HCT116 (cell line): ENCODE measurements at regions not wholly inside any gene's neighbourhood (a gene's known extent, or its start where the extent isn't known, plus 50 kb on each side); places are given as distances from the start of the nearest gene placed in this dataset.

Experiments used
- ATAC-seq: fragments of 200-7000 bp; cut with Tn5 transposase; 2 replicates; pipeline ENCODE4 v1.9.1; 2020; ENCODE audit warnings: mild to moderate bottlenecking, moderate library complexity
- BruUV-seq: library from RNA; stranded (reverse); fragments of 400-500 nt; replicated peaks from 2 replicates; lab custom pipeline; 2021; lab: Mats Ljungman, UMichigan
- CTCF ChIA-PET: fragments of 300-600 bp; sonication (Branson Sonifier 250); formaldehyde crosslinking; loops from one replicate; lab custom pipeline; 2021; ENCODE audit warnings: antibody characterized with exemption; lab: Charles Lee
- POLR2A ChIA-PET: fragments of 300-600, 350-600 bp; sonication (Branson Sonifier 250); formaldehyde crosslinking; loops from one replicate; lab custom pipeline; 2021; ENCODE audit warnings: antibody characterized with exemption; lab: Charles Lee
- RAD21 ChIA-PET, 2 experiments: fragments of 300-600 bp; sonication (Branson Sonifier 250); formaldehyde crosslinking; loops; one replicate each; lab custom pipeline; 2023; ENCODE audit warnings: low total read pairs in 2 of 2; ENCODE audit not compliant: uncharacterized antibody in 2 of 2, unreplicated experiment in 2 of 2, low non-redundant PET in 1 of 2; lab: Charles Lee
- DNase-seq: peaks from one replicate; pipeline ENCODE4 v3.0.0-alpha.2; 2010; ENCODE audit warnings: low read depth, low spot score
- H2AFZ ChIP-seq: fragments of 200-600 bp; shearing (Covaris generic), sonication (generic); 2 replicates; pipeline ENCODE4 v1.6.1; 2017; ENCODE audit warnings: low read depth, mixed run types, mixed read lengths, antibody characterized with exemption, low read length; ENCODE audit not compliant: poor library complexity, severe bottlenecking
- H3K27ac ChIP-seq: 2 replicates; pipeline ENCODE4 v1.5.1; 2012; ENCODE audit warnings: low read depth, low read length
- H3K27me3 ChIP-seq: fragments of 200-600 bp; sonication (generic); 2 replicates; pipeline ENCODE4 v1.6.1; 2016; ENCODE audit warnings: mixed run types, low read length, mixed read lengths; ENCODE audit not compliant: insufficient read depth
- H3K36me3 ChIP-seq, 2 experiments: fragments of 200-500 bp in 1 of 2; fragments of 200-600 bp in 1 of 2; sonication (Bioruptor generic) in 1 of 2; sonication (generic) in 1 of 2; 2 replicates each; pipeline versions ENCODE4 v1.5.1 to v1.6.1; 2014 to 2016; ENCODE audit warnings: low read length in 2 of 2, inconsistent platforms in 1 of 2, mixed read lengths in 1 of 2, mixed run types in 1 of 2; ENCODE audit not compliant: insufficient read depth in 2 of 2, control insufficient read depth in 1 of 2
- H3K4me1 ChIP-seq, 2 experiments: fragments of 200-600 bp in 1 of 2; sonication (generic) in 1 of 2; 2 replicates each; pipeline versions ENCODE4 v1.5.1 to v1.6.1; 2012 to 2017; ENCODE audit warnings: low read length in 2 of 2, inconsistent platforms in 1 of 2, mild to moderate bottlenecking in 1 of 2, mixed read lengths in 1 of 2, mixed run types in 1 of 2, moderate library complexity in 1 of 2; ENCODE audit not compliant: insufficient read depth in 2 of 2, control insufficient read depth in 1 of 2
- H3K4me2 ChIP-seq: fragments of 200-600 bp; sonication (generic); 2 replicates; pipeline ENCODE4 v1.6.1; 2017; ENCODE audit warnings: mixed run types, low read length, mixed read lengths
- H3K4me3 ChIP-seq, 2 experiments: fragments of 200-600 bp in 1 of 2; sonication (generic) in 1 of 2; replicated peaks in 1 of 2; 2 replicates each; pipeline ENCODE4 v1.5.1; 2011 to 2016; ENCODE audit warnings: low read length in 2 of 2, control low read depth in 1 of 2, low read depth in 1 of 2, mild to moderate bottlenecking in 1 of 2, mixed read lengths in 1 of 2, mixed run types in 1 of 2
- H3K79me2 ChIP-seq: fragments of 200-600 bp; sonication (generic); 2 replicates; pipeline ENCODE4 v1.6.1; 2017; ENCODE audit warnings: mild to moderate bottlenecking, mixed run types, low read length, moderate library complexity, mixed read lengths; ENCODE audit not compliant: insufficient read depth
- H3K9ac ChIP-seq: fragments of 200-600 bp; sonication (generic); 2 replicates; pipeline ENCODE4 v1.6.1; 2016; ENCODE audit warnings: low read length, mixed read lengths
- H3K9me2 ChIP-seq: fragments of 200-600 bp; sonication (generic), shearing (Covaris generic); 2 replicates; pipeline ENCODE4 v1.6.1; 2017; ENCODE audit warnings: mixed run types, mild to moderate bottlenecking, moderate library complexity; ENCODE audit not compliant: insufficient read depth
- H3K9me3 ChIP-seq, 2 experiments: fragments of 200-500 bp in 1 of 2; fragments of 200-600 bp in 1 of 2; sonication (Bioruptor generic) in 1 of 2; sonication (generic) in 1 of 2; 2 replicates each; pipeline ENCODE4 v1.6.1; 2014 to 2017; ENCODE audit warnings: low read length in 2 of 2, mixed read lengths in 2 of 2, inconsistent platforms in 1 of 2, low read depth in 1 of 2, mild to moderate bottlenecking in 1 of 2, mixed run types in 1 of 2, moderate library complexity in 1 of 2; ENCODE audit not compliant: control insufficient read depth in 1 of 2, insufficient read depth in 1 of 2
- H4K20me1 ChIP-seq: fragments of 200-600 bp; sonication (generic), shearing (Covaris generic); 2 replicates; pipeline ENCODE4 v1.6.1; 2017; ENCODE audit warnings: mixed run types, mild to moderate bottlenecking, moderate library complexity; ENCODE audit not compliant: insufficient read depth
- ATF3 ChIP-seq: IDR thresholded peaks from 2 replicates; pipeline ENCODE4 v1.6.1; 2012
- CBX3 ChIP-seq: IDR thresholded peaks from 2 replicates; pipeline ENCODE4 v1.6.1; 2012; ENCODE audit warnings: low read depth
- CEBPB ChIP-seq: IDR thresholded peaks from 2 replicates; pipeline ENCODE4 v1.6.1; 2012; ENCODE audit warnings: low read depth
- CTCF ChIP-seq, 3 experiments: fragments of 200-600 bp in 1 of 3; sonication (generic) in 1 of 3; IDR thresholded peaks in 2 of 3; conservative IDR thresholded peaks in 1 of 3; 2 replicates each; pipeline ENCODE4 v1.5.1; 2012 to 2017; ENCODE audit warnings: low read depth in 2 of 3, low read length in 2 of 3, antibody characterized with exemption in 1 of 3, borderline replicate concordance in 1 of 3, control low read depth in 1 of 3, mild to moderate bottlenecking in 1 of 3, mixed read lengths in 1 of 3, mixed run types in 1 of 3, moderate library complexity in 1 of 3; ENCODE audit not compliant: insufficient read depth in 1 of 3
- EGR1 ChIP-seq: IDR thresholded peaks from 2 replicates; pipeline ENCODE4 v1.6.1; 2012; ENCODE audit warnings: low read depth
- ELF1 ChIP-seq: IDR thresholded peaks from 2 replicates; pipeline ENCODE4 v1.6.1; 2012; ENCODE audit warnings: low read depth, borderline replicate concordance
- EZH2 ChIP-seq: fragments of 200-600 bp; sonication (generic); IDR thresholded peaks from 2 replicates; pipeline ENCODE4 v1.6.1; 2017; ENCODE audit warnings: antibody characterized with exemption, mixed run types
- EZH2phosphoT487 ChIP-seq: fragments of 200-600 bp; IDR thresholded peaks from 2 replicates; pipeline ENCODE4 v1.6.1; 2018; ENCODE audit warnings: antibody characterized with exemption, borderline replicate concordance
- JUND ChIP-seq: IDR thresholded peaks from 2 replicates; pipeline ENCODE4 v1.6.1; 2012
- MAX ChIP-seq: IDR thresholded peaks from 2 replicates; pipeline ENCODE4 v1.6.1; 2012
- POLR2A ChIP-seq: IDR thresholded peaks from 2 replicates; pipeline ENCODE4 v1.7.0; 2011; ENCODE audit warnings: borderline replicate concordance; ENCODE audit not compliant: insufficient read depth, insufficient read length; ENCODE audit errors: extremely low read depth
- RAD21 ChIP-seq: IDR thresholded peaks from 2 replicates; pipeline ENCODE4 v1.6.1; 2012; ENCODE audit warnings: low read depth, mild to moderate bottlenecking
- REST ChIP-seq: IDR thresholded peaks from 2 replicates; pipeline ENCODE4 v1.6.1; 2012; ENCODE audit warnings: low read depth
- SP1 ChIP-seq: IDR thresholded peaks from 2 replicates; pipeline ENCODE4 v1.6.1; 2012; ENCODE audit warnings: low read depth
- SRF ChIP-seq: IDR thresholded peaks from 2 replicates; pipeline ENCODE4 v1.6.1; 2012; ENCODE audit warnings: low read depth
- TCF7L2 ChIP-seq: IDR thresholded peaks from 2 replicates; pipeline ENCODE4 v1.7.0; 2011; ENCODE audit warnings: borderline replicate concordance, inconsistent platforms; ENCODE audit not compliant: insufficient read depth, insufficient read length; ENCODE audit errors: extremely low read depth
- YY1 ChIP-seq: IDR thresholded peaks from 2 replicates; pipeline ENCODE4 v1.6.1; 2011; ENCODE audit warnings: low read length, low read depth, moderate library complexity, mild to moderate bottlenecking; ENCODE audit not compliant: insufficient replicate concordance; ENCODE audit errors: extremely low read depth
- ZBTB33 ChIP-seq: IDR thresholded peaks from 2 replicates; pipeline ENCODE4 v1.6.1; 2011; ENCODE audit warnings: mild to moderate bottlenecking, low read length, moderate library complexity; ENCODE audit not compliant: insufficient replicate concordance; ENCODE audit errors: extremely low read depth
- ZFX ChIP-seq: fragments of 450-650 bp; IDR thresholded peaks from 2 replicates; pipeline ENCODE4 v1.6.1; 2017
- ZNF274 ChIP-seq: fragments of 200-500 bp; sonication (Bioruptor generic); IDR thresholded peaks from 2 replicates; pipeline ENCODE4 v1.6.1; 2014; ENCODE audit warnings: mild to moderate bottlenecking, low read depth, low read length, inconsistent platforms
- intact Hi-C: fragments of 100-400 bp; cut with micrococcal nuclease; formaldehyde crosslinking; loops from 2 replicates; pipeline ENCODE4 v1.10.0; 2022

GRCh38 chr17:63362115-63362514, 84.0 kb downstream of the CYB561 start:
- no peak for DNase-seq
- ChIA-PET POLR2A (no interaction called here), RAD21 (no interaction called here), CTCF (no interaction called here)
- Histone ChIP-seq H3K27ac (no peak overlapping the region), H3K4me1 (no peaks in the 10 kb centered on the region), H3K27me3 (no peaks in the 10 kb centered on the region), H3K79me2 (no peaks in the 10 kb centered on the region), H3K9ac (no peak overlapping the region), H3K36me3 (no peaks in the 10 kb centered on the region), H2AFZ (no peak overlapping the region), H3K9me2 (no peaks in the 10 kb centered on the region), H3K9me3 (no peaks in the 10 kb centered on the region), H3K4me2 (no peak overlapping the region), H3K4me3 (no peak overlapping the region), H4K20me1 (no peaks in the 10 kb centered on the region)
- intact Hi-C loops = no loop called here
- TF ChIP-seq EZH2 (no peak), TCF7L2 (no peak), EGR1 (no peak), MAX (no peak), YY1 (no peak), SRF (no peak), CTCF (IDR thresholded peaks at IDR 0.05 in 2 of 3, conservative IDR thresholded peaks at IDR 0.05 in 1 of 3; ENCODE audit: borderline replicate concordance in 1 of 3, insufficient read depth in 1 of 3, low read depth in 2 of 3, low read length in 2 of 3) (no peak), CBX3 (no peak), ATF3 (no peak), ZFX (no peak), RAD21 (no peak), REST (no peak), SP1 (no peak), ZBTB33 (no peak), JUND (no peak), ELF1 (no peak), ZNF274 (no peak), EZH2phosphoT487 (no peak), CEBPB (no peak), POLR2A (no peak)
- ATAC-seq = no peak
- BruUV-seq = no TSS peak
